ENCODE measurements at regions not wholly inside any gene's neighbourhood (a gene's known extent, or its start where the extent isn't known, plus 50 kb on each side); places are given as distances from the start of the nearest gene placed in this dataset.

DNA sequence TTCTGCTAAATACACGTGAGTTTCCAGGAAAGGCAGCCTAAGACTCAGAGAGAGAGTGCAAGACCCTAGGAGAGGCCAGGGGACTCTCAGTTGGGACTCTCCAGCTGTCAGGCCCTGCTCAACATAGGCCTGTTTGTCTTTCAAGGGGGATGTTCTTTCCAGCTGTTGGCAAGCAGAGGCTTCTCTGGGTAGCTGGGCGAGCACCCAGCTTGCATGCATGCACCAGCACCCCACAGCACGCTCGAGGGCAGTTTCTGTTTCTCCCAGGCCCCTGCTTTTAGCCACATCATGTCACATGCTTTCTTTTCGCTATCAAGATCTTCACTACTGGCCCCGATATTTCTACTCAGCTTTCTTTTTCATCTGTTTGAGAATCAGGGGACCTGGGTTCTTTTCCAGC, 479.3 kb upstream of the HS6ST1 start:
- TF ChIP-seq PAX5 (IDR thresholded peaks at IDR 0.05; ENCODE audit: insufficient read depth, low read length, severe bottlenecking) (no peak), POU2F2 (IDR thresholded peaks at IDR 0.05; ENCODE audit: low read depth, low read length) (no peak), TAF1 (IDR thresholded peaks at IDR 0.05; ENCODE audit: low read depth, low read length) (no peak), SPI1 (IDR thresholded peaks at IDR 0.05; ENCODE audit: low read depth, low read length) (no peak)
- DNase-seq (ENCODE audit: insufficient read length, low spot score) (no peak), FAIRE-seq (no peak)

- DNase-seq (ENCODE audit: insufficient read length, low spot score) = no peak
- TF ChIP-seq TAF1 (IDR thresholded peaks at IDR 0.05; ENCODE audit: low read depth, low read length) (no peak), POLR2AphosphoS5 (IDR thresholded peaks at IDR 0.05; ENCODE audit: low read depth, low read length) (no peak), POU2F2 (IDR thresholded peaks at IDR 0.05; ENCODE audit: low read depth, low read length) (no peak), SPI1 (IDR thresholded peaks at IDR 0.05; ENCODE audit: low read depth, low read length) (no peak), POLR2A (IDR thresholded peaks at IDR 0.05; ENCODE audit: low read depth, low read length) (no peak), PAX5 (IDR thresholded peaks at IDR 0.05; ENCODE audit: insufficient read depth, low read length, severe bottlenecking) (no peak)
Measured at GRCh38 chr2:128798502-128799283, 480.0 kb upstream of the HS6ST1 start.

GRCh38 chr2:128799284-128799552, 480.6 kb upstream of the HS6ST1 start:
- DNase-seq (ENCODE audit: insufficient read length, low spot score) (no peak), FAIRE-seq (no peak)
- TF ChIP-seq POLR2AphosphoS5 (IDR thresholded peaks at IDR 0.05; ENCODE audit: low read depth, low read length) (no peak), PAX5 (IDR thresholded peaks at IDR 0.05; ENCODE audit: insufficient read depth, low read length, severe bottlenecking) (no peak), TAF1 (IDR thresholded peaks at IDR 0.05; ENCODE audit: low read depth, low read length) (no peak), SPI1 (IDR thresholded peaks at IDR 0.05; ENCODE audit: low read depth, low read length) (no peak), POLR2A (IDR thresholded peaks at IDR 0.05; ENCODE audit: low read depth, low read length) (no peak), POU2F2 (IDR thresholded peaks at IDR 0.05; ENCODE audit: low read depth, low read length) (no peak)

More at GRCh38 chr2:128798502-128799283, 480.0 kb upstream of the HS6ST1 start:
- no peak for FAIRE-seq

DNA sequence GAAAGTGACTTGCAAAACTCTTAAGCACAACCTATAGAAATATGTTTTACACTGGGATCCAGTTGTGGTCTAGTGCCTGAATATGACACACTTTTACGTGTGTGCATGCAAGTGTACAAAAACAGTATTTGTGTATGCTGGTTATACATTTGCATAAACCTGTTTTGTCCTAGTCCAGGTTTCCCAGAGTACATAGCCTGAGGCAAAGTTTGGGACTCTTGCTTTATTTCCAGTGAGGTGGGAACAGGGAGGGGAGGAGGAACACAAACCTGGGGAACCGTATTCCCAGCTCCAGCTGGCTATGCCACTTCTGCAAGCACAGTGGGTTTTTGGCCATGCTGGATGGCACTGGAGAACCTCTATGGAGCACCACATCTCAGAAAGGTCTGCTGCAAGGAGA, 481.1 kb upstream of the HS6ST1 start:
- no peak for TF ChIP-seq TAF1 (IDR thresholded peaks at IDR 0.05; ENCODE audit: low read depth, low read length)
- TF ChIP-seq POU2F2 (IDR thresholded peaks at IDR 0.05; ENCODE audit: low read depth, low read length) = no peak
- TF ChIP-seq POLR2AphosphoS5 (IDR thresholded peaks at IDR 0.05; ENCODE audit: low read depth, low read length) = no peak
- no peak for TF ChIP-seq SPI1 (IDR thresholded peaks at IDR 0.05; ENCODE audit: low read depth, low read length)
- no peak for TF ChIP-seq POLR2A (IDR thresholded peaks at IDR 0.05; ENCODE audit: low read depth, low read length)
- TF ChIP-seq PAX5 (IDR thresholded peaks at IDR 0.05; ENCODE audit: insufficient read depth, low read length, severe bottlenecking) = no peak
- no peak for FAIRE-seq

GRCh38 chr2:128801576-128801975, 482.9 kb upstream of the HS6ST1 start:
- no peak for DNase-seq (ENCODE audit: insufficient read length, low spot score)
- TF ChIP-seq POU2F2 (IDR thresholded peaks at IDR 0.05; ENCODE audit: low read depth, low read length) (no peak), PAX5 (IDR thresholded peaks at IDR 0.05; ENCODE audit: insufficient read depth, low read length, severe bottlenecking) (no peak)
- FAIRE-seq = no peak

More for the DNA sequence above, 481.1 kb upstream of the HS6ST1 start:
- DNase-seq (ENCODE audit: insufficient read length, low spot score) = no peak

DNA sequence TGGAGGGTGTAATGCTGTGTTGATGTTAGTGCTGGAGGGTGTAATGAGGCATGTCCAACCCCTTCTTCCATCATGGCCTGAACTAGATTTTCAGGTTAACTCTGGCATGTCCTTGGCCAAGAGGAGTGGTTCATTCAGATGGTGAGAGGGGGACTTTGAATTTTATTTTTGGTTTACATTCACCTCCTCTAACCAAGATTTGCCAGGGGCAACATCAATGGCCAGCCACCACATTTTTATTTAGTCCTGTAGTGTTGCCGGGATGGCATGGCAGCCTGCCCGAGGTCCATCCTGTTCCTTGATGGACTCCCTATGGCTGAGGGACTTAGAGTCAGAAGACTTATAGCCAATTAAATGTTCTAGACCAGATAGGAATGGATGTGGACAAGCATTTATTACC, 484.6 kb upstream of the HS6ST1 start:
- FAIRE-seq (no peak), DNase-seq (ENCODE audit: insufficient read length, low spot score) (no peak)
- TF ChIP-seq PAX5 (IDR thresholded peaks at IDR 0.05; ENCODE audit: insufficient read depth, low read length, severe bottlenecking) = no peak
- no peak for TF ChIP-seq POU2F2 (IDR thresholded peaks at IDR 0.05; ENCODE audit: low read depth, low read length)
- TF ChIP-seq POLR2A (IDR thresholded peaks at IDR 0.05; ENCODE audit: low read depth, low read length) = no peak
- TF ChIP-seq TAF1 (IDR thresholded peaks at IDR 0.05; ENCODE audit: low read depth, low read length) = no peak
- no peak for TF ChIP-seq SPI1 (IDR thresholded peaks at IDR 0.05; ENCODE audit: low read depth, low read length)
- no peak for TF ChIP-seq POLR2AphosphoS5 (IDR thresholded peaks at IDR 0.05; ENCODE audit: low read depth, low read length)

- FAIRE-seq (no peak), DNase-seq (ENCODE audit: insufficient read length, low spot score) (no peak)
- TF ChIP-seq TAF1 (IDR thresholded peaks at IDR 0.05; ENCODE audit: low read depth, low read length) (no peak), PAX5 (IDR thresholded peaks at IDR 0.05; ENCODE audit: insufficient read depth, low read length, severe bottlenecking) (no peak)
Measured at GRCh38 chr2:128805237-128805636, 486.6 kb upstream of the HS6ST1 start.

GRCh38 chr2:128805918-128806317, 487.2 kb upstream of the HS6ST1 start:
- no peak for FAIRE-seq
- DNase-seq (ENCODE audit: insufficient read length, low spot score) = no peak
- TF ChIP-seq SPI1 (IDR thresholded peaks at IDR 0.05; ENCODE audit: low read depth, low read length) = no peak
- TF ChIP-seq POLR2A (IDR thresholded peaks at IDR 0.05; ENCODE audit: low read depth, low read length) = no peak
- TF ChIP-seq POU2F2 (IDR thresholded peaks at IDR 0.05; ENCODE audit: low read depth, low read length) = no peak
- no peak for TF ChIP-seq POLR2AphosphoS5 (IDR thresholded peaks at IDR 0.05; ENCODE audit: low read depth, low read length)
- TF ChIP-seq TAF1 (IDR thresholded peaks at IDR 0.05; ENCODE audit: low read depth, low read length) = no peak
- no peak for TF ChIP-seq PAX5 (IDR thresholded peaks at IDR 0.05; ENCODE audit: insufficient read depth, low read length, severe bottlenecking)

DNA sequence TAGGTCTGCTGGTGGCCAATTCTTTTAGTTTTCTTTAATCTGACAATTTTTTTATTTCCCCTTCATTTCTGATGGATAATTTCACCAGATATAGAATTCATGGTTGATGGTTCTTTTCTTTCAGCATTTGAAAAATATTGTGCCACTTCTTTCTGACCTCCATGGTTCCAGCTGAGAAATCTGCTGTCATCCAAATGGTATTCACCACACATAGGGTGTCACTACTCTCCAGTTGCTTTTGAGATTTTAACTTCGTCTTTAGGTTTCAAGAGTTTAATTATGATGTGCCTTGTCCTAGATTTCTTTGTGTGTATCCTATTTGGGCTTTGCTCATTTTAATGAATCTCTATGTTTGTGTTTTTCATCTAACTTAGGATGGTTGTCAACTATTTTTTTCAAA, 488.6 kb upstream of the HS6ST1 start:
- DNase-seq (ENCODE audit: insufficient read length, low spot score) = no peak
- TF ChIP-seq POU2F2 (IDR thresholded peaks at IDR 0.05; ENCODE audit: low read depth, low read length) (no peak), POLR2AphosphoS5 (IDR thresholded peaks at IDR 0.05; ENCODE audit: low read depth, low read length) (no peak), PAX5 (IDR thresholded peaks at IDR 0.05; ENCODE audit: insufficient read depth, low read length, severe bottlenecking) (no peak), TAF1 (IDR thresholded peaks at IDR 0.05; ENCODE audit: low read depth, low read length) (no peak), SPI1 (IDR thresholded peaks at IDR 0.05; ENCODE audit: low read depth, low read length) (no peak), POLR2A (IDR thresholded peaks at IDR 0.05; ENCODE audit: low read depth, low read length) (no peak)
- no peak for FAIRE-seq

- no peak for FAIRE-seq
- TF ChIP-seq POLR2A (IDR thresholded peaks at IDR 0.05; ENCODE audit: low read depth, low read length) (no peak), PAX5 (IDR thresholded peaks at IDR 0.05; ENCODE audit: insufficient read depth, low read length, severe bottlenecking) (no peak), POU2F2 (IDR thresholded peaks at IDR 0.05; ENCODE audit: low read depth, low read length) (no peak), POLR2AphosphoS5 (IDR thresholded peaks at IDR 0.05; ENCODE audit: low read depth, low read length) (no peak), SPI1 (IDR thresholded peaks at IDR 0.05; ENCODE audit: low read depth, low read length) (no peak), TAF1 (IDR thresholded peaks at IDR 0.05; ENCODE audit: low read depth, low read length) (no peak)
- no peak for DNase-seq (ENCODE audit: insufficient read length, low spot score)
Measured at GRCh38 chr2:128808462-128809258, 490.0 kb upstream of the HS6ST1 start.
